NT2/D1 (cell line): ENCODE measurements at regions not wholly inside any gene's neighbourhood (a gene's known extent, or its start where the extent isn't known, plus 50 kb on each side); places are given as distances from the start of the nearest gene placed in this dataset.
"Not testable (repeated sequence)": the region's sequence is repeated elsewhere in the genome, so short reads cannot be mapped to it uniquely, and the experiment has no call there.

Experiments used
- DNase-seq: peaks from one replicate; pipeline ENCODE4 v3.0.0-alpha.2; 2011; ENCODE audit warnings: low read depth, low spot score
- H3K27me3 ChIP-seq: 2 replicates; pipeline ENCODE4 v1.6.0; 2011; ENCODE audit warnings: mild to moderate bottlenecking; ENCODE audit not compliant: insufficient read length, insufficient read depth
- H3K36me3 ChIP-seq: 2 replicates; pipeline ENCODE4 v1.6.1; 2011; ENCODE audit warnings: mild to moderate bottlenecking, low read length, mixed read lengths; ENCODE audit not compliant: insufficient read depth, insufficient read length
- H3K4me1 ChIP-seq: 2 replicates; pipeline ENCODE4 v1.5.1; 2011; ENCODE audit not compliant: insufficient read depth, insufficient read length
- H3K4me3 ChIP-seq: 2 replicates; pipeline ENCODE4 v1.5.1; 2011; ENCODE audit warnings: low read depth; ENCODE audit not compliant: insufficient read length
- H3K9ac ChIP-seq: 2 replicates; pipeline ENCODE4 v1.6.0; 2011; ENCODE audit warnings: low read depth; ENCODE audit not compliant: insufficient read length
- H3K9me3 ChIP-seq: 2 replicates; pipeline ENCODE4 v1.5.1; 2011; ENCODE audit warnings: mild to moderate bottlenecking, low read length; ENCODE audit not compliant: insufficient read depth

DNA sequence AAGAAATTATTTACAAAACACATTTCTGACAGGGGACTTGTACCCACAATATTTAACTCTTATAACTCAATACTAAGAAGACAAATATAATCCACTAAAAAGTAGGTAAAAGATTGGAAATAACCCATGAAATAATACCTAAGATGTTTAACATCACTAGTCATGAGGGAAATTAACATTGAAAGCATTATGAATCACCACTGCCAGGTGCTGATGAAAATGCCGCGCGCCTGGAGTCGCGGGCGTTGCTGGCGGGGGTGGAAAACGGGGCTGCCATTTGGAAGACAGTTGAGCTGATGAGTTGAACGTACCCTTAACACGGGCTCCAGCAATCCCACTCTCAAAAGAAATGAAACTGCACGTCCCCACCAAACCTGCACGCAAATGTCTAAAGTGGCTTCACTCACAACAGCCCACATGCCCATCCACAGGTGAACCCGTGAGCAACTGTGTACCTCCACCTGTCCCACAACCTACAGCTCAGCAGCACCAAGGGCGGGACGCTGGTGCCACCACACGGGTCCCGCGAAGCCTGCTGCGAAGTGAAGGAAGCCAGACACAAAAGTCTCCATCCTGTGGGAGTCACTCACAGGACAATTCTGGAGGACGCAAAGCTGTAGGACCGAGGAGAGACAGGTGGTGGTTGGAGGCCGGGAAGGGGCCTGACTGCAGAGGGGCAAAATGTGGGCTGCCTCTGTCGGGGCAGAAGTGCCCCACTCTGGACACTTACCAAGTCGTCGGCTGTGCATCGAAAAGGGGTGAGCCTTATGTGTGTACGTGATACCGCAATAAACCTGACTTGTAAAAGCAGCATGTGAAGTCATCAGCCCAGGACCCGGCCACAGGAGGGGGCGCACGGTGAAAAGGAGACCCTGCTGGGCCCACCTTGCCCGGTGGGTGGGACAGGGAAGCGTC, 199.5 kb upstream of the ZNF469 start:
- DNase-seq, H3K9ac ChIP-seq, H3K4me3 ChIP-seq, H3K36me3 ChIP-seq, H3K9me3 ChIP-seq, H3K27me3 ChIP-seq, H3K4me1 ChIP-seq: not testable (repeated sequence)

DNA sequence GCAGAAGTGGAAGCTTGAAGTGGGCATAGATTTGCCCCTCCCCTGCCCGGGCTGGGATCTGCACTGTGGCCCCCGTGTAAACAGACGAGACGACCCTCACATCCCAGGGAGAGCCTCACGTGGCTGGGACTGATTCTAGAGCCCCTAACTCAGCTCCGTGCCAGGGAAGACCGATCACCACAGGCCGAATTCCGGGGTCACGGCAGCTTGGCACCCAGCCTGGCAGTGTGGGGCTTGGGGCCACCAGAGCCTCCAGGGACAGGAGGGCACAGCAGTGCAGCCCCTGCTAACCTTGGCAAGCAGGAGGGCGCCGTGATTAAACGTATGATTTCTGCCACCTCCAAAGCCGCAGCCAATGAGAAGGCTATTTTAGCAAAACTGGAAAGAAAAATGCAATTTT, 198.7 kb upstream of the ZNF469 start:
- not testable (repeated sequence) for H3K4me1 ChIP-seq, DNase-seq, H3K27me3 ChIP-seq, H3K4me3 ChIP-seq, H3K9me3 ChIP-seq, H3K9ac ChIP-seq, H3K36me3 ChIP-seq

DNA sequence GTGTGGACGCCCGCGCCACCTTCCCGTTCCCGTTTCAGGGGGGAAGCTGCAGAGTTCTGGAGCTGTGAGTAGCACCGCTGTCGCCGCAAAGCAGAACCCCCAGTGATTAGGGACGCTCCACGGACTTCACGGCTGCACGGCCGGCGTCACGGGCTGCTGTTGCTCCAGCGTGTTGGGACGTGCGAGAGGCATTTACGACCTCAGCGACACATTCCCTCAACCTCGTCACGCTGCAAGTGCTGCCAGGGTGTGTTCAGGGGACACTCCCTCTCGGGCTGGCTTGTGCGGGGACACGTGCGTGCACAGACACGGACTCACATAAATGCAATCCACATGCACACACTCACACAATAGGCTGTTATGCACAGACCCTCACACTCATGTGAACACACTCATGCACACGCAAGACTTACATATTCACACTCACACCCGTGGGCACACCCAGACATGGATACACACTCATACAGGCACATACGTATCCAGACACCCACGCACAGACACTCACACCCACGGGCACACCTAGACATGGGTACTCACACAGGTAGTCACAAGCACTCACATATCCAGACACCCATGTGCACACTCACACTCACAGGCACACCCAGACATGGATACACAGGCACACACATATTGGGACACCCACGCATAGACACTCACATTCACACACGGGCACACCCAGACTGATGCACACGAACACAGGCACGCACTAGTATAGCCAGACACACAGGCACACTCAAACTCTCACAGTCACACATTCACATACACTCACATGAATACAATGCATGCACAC, 198.0 kb upstream of the ZNF469 start:
- not testable (repeated sequence) for DNase-seq, H3K36me3 ChIP-seq, H3K27me3 ChIP-seq, H3K9me3 ChIP-seq, H3K4me1 ChIP-seq, H3K4me3 ChIP-seq, H3K9ac ChIP-seq

DNA sequence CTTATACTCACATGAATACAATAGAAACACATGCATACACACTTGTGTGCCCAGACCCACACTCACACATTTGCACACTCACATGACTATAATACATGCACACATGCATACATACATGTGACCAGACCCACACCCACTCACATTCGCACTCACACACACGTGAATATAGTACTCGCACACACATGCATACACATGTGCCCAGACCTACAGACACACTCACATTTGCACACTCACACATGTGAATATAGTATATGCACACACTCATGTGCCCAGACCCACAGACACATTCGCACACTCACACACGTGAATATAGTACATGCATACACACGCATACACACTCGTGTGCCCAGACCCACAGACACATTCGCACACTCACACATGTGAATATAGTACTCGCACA, 197.4 kb upstream of the ZNF469 start:
- not testable (repeated sequence) for H3K27me3 ChIP-seq, H3K4me3 ChIP-seq, H3K4me1 ChIP-seq, H3K9ac ChIP-seq, H3K36me3 ChIP-seq, DNase-seq, H3K9me3 ChIP-seq

DNA sequence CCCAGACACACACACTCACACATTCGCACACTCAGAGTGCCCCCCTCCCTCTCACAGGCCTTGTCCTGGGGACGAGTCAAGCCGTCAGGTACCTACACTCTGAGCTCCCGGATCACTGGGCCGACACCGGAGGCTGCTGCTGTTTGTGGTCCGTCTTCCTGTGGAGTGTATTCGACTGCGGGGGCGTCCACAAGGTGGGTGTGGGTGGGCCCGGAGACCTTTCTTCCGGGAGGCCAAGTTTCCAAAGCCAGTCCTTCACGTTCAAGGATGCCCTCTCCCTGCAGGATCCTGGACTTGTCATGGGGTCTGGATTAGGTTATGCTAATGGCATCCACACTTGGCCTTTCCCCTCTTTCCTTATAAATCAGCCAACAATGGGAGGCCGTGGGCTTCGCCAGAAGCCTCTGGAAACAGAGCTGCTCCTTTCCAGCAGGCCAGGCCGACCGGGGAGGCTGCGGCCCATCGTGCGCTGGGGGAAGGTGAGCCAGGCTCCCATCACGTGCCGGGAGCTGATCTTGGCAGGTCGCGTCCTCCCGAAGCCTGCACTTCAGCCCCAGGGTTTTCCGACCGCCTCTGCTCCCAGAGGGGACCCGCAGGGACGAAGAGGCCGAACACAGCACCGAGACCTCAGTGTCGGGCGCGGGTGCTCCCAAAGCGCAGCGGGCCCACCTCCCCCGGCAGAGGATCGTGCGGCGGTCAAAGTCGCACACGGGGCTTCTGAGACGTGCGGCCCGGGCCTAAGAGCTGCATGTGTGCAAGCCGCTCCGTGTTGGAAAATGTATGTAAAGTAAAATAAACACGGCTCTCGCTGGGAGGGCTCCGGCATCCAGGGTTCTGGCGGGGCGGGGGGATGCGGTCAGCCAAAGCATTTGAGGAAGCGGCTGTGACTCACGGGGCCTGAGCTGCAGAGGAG, 196.5 kb upstream of the ZNF469 start:
- not testable (repeated sequence) for H3K4me3 ChIP-seq, H3K9ac ChIP-seq, DNase-seq, H3K9me3 ChIP-seq, H3K4me1 ChIP-seq, H3K27me3 ChIP-seq, H3K36me3 ChIP-seq

DNA sequence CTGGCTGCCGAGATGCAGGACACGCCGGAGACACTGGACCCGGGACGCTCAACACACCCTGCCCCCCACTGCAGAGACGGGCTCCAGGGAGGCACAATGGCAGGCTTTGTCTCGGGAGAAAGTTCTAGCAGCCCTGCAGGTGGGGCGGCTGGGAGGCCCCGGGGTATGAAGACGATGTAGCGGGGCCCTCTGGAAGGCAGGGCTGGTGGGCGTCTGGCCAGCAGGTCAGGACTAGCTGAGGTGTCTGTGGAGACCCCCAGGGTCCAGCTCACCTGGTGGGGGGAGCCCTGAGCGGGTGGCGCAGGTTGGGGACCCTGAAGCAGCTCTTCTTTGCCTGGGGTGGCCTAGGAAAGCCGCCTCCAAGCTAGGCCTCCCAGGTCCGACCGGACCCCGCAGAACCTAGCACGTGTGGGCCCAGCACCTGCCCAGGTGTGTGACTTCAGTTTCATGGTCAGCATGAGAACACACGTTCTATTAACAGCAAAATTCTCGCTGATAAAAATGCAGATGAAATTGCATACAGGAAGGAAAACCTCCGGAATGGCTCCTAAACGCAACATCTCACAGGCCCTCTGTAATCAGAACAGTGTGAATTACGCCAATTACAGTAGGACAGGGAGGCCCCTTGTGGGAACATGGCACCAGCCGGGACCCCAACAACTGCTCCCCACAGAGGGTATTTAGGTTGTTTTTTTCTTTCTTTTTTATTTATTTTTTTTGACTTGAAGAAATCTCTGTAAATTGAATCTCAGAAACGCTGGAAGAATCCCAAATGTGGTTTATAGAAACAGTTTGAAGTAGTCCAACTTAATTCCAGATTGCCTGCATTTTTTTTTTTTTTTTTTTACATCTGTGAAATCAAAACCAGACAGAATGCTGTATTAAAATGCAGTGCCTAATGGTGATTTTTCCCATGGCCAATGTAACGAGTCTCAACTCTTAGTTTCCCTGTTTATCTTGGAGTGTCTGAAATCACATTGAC, 195.6 kb upstream of the ZNF469 start:
- H3K4me1 ChIP-seq, H3K9me3 ChIP-seq, H3K4me3 ChIP-seq, H3K9ac ChIP-seq, H3K27me3 ChIP-seq, DNase-seq, H3K36me3 ChIP-seq: not testable (repeated sequence)

DNA sequence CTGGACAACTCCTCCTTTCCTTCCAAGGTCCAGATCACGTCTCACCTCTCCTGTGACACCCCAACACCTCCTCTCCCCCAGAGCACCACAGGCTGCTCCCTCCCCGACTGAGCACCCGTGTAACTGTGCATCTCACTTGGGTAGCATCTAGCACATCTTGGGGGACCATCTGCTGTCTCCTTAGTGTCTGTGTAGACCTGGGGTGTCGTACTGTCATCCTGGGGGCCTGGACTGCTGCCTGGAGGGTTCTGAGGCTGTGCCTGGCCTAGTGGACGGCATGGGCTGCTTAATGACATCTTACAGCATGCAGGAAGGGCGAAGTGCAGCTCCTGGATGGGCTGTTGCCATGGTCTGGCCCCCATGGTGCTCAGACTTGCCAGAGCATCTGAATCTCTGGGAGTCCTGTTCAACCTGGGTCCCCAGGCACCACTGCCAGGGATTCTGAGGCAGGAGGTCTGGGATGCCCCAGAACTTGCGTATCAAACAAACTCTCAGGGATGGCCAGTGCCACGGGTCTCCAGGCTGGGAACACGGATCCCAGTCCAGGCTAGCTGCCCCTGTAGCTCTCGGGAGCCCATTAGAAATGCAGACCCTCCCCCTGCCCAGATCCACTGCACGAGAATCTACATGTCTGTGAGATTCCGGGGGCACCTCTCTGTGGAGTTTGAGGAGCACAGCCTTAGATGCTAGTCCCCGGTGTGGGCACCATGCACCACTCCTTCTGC, 194.4 kb upstream of the ZNF469 start:
- not testable (repeated sequence) for H3K36me3 ChIP-seq, H3K4me1 ChIP-seq, DNase-seq, H3K9me3 ChIP-seq, H3K9ac ChIP-seq, H3K27me3 ChIP-seq, H3K4me3 ChIP-seq

DNA sequence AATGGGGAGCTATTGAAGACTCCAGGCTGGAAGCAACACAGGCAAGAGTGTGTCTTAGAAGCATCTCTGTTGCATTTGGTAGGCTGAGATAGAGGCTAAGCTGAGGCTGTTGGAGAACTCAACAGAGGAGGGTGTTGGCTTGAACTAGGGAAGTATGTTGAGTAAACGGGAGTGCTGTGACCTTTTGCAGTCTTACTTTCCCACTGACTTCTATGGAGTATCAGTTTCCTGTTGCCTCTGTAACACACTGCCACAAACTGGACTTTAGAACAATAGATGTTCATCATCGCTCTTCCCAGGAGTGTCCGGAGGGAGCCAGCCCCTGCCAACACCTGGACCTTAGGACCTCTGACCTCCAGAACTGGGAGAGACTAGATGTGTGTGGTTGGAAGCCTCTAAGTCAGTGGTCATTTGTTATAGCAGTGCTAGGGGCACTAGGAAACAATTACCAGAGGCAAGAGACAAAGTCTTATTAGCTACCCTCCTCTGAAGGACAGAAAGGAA, 192.1 kb upstream of the ZNF469 start:
- H3K9ac ChIP-seq, H3K4me1 ChIP-seq, DNase-seq, H3K4me3 ChIP-seq, H3K27me3 ChIP-seq, H3K36me3 ChIP-seq, H3K9me3 ChIP-seq: not testable (repeated sequence)

DNA sequence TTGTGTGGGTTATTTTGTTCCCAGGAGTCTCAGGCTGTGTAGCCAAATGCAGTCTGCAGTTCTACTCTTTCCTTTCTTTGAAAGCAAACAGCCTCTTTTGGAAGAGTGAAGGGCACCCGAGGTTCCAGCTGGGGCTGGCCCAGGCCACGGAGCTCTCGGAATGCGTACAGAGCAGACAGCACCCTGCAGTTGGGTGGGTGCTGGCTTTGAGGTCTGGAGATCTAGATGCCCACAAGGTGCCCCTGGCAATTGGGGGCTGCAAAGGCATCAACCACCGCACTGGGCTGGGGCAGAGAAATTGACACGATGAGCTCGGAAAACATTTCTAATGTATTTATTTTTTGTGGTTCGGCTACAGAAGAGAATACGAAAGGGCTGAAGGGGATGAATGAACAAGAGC, 191.6 kb upstream of the ZNF469 start:
- not testable (repeated sequence) for H3K4me1 ChIP-seq, H3K36me3 ChIP-seq, H3K4me3 ChIP-seq, H3K9ac ChIP-seq, H3K9me3 ChIP-seq, H3K27me3 ChIP-seq, DNase-seq
